ENCODE measurements at regions not wholly inside any gene's neighbourhood (a gene's known extent, or its start where the extent isn't known, plus 50 kb on each side); places are given as distances from the start of the nearest gene placed in this dataset.

DNA sequence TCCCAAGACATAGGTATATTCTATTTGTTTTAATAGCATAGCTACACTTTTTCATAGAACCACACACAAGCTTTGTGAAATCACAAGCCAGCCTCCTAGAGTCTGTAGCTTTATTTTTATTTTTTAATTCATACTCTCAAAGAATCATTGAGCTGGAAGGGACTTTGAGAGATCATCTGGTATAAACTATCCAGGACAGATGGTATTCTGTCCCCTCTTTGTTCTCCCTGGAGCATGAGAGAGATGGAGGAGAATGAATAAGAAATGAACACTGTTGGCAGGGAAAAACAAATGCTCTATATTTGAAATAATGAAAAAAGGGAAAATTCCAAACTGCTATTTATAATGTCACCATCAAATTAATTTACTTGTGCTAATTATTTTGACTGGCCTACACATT lies 338.7 kb upstream of the IL12A start:
- Histone ChIP-seq H3K79me2 (ENCODE audit: insufficient read depth, low read length) (no peaks in the 10 kb centered on the region), H3K4me1 (ENCODE audit: control insufficient read depth in 1 of 2, insufficient read depth in 2 of 2, low read length in 2 of 2) (no peaks in the 10 kb centered on the region), H3K36me3 (ENCODE audit: control insufficient read depth in 1 of 2, insufficient read depth in 2 of 2, low read length in 2 of 2) (no peaks in the 10 kb centered on the region), H2AFZ (ENCODE audit: low read depth, low read length, poor library complexity, severe bottlenecking) (no peak overlapping the region), H3K9me2 (ENCODE audit: insufficient read depth) (no peaks in the 10 kb centered on the region), H3K9ac (ENCODE audit: low read length) (no peak overlapping the region), H3K27ac (ENCODE audit: low read depth, low read length) (no peak overlapping the region), H4K20me1 (ENCODE audit: insufficient read depth) (no peaks in the 10 kb centered on the region), H3K4me3 (replicated peaks in 1 of 2; ENCODE audit: low read depth in 1 of 2, low read length in 2 of 2) (no peak overlapping the region), H3K9me3 (ENCODE audit: control insufficient read depth in 1 of 2, insufficient read depth in 1 of 2, low read depth in 1 of 2, low read length in 2 of 2) (no peaks in the 10 kb centered on the region), H3K4me2 (ENCODE audit: low read length) (no peak overlapping the region), H3K27me3 (ENCODE audit: insufficient read depth, low read length) (no peaks in the 10 kb centered on the region)
- TF ChIP-seq ZFX (IDR thresholded peaks at IDR 0.05) (no peak), SIN3A (IDR thresholded peaks at IDR 0.05; ENCODE audit: low read depth) (no peak), EZH2 (IDR thresholded peaks at IDR 0.05) (no peak), ELF1 (IDR thresholded peaks at IDR 0.05; ENCODE audit: borderline replicate concordance, low read depth) (no peak), EZH2phosphoT487 (IDR thresholded peaks at IDR 0.05; ENCODE audit: borderline replicate concordance) (no peak), SRF (IDR thresholded peaks at IDR 0.05; ENCODE audit: low read depth) (no peak), ZNF274 (IDR thresholded peaks at IDR 0.05; ENCODE audit: low read depth, low read length) (no peak), CBX3 (IDR thresholded peaks at IDR 0.05; ENCODE audit: low read depth) (no peak), POLR2A (IDR thresholded peaks at IDR 0.05; ENCODE audit: borderline replicate concordance, extremely low read depth, insufficient read depth, insufficient read length) (no peak), EGR1 (IDR thresholded peaks at IDR 0.05; ENCODE audit: low read depth) (no peak), FOSL1 (IDR thresholded peaks at IDR 0.05; ENCODE audit: low read depth) (no peak), SP1 (IDR thresholded peaks at IDR 0.05; ENCODE audit: low read depth) (no peak), RAD21 (IDR thresholded peaks at IDR 0.05; ENCODE audit: low read depth) (no peak), JUND (IDR thresholded peaks at IDR 0.05) (no peak), CEBPB (IDR thresholded peaks at IDR 0.05; ENCODE audit: low read depth) (no peak)
- TF ChIP-seq, protein P1, sequence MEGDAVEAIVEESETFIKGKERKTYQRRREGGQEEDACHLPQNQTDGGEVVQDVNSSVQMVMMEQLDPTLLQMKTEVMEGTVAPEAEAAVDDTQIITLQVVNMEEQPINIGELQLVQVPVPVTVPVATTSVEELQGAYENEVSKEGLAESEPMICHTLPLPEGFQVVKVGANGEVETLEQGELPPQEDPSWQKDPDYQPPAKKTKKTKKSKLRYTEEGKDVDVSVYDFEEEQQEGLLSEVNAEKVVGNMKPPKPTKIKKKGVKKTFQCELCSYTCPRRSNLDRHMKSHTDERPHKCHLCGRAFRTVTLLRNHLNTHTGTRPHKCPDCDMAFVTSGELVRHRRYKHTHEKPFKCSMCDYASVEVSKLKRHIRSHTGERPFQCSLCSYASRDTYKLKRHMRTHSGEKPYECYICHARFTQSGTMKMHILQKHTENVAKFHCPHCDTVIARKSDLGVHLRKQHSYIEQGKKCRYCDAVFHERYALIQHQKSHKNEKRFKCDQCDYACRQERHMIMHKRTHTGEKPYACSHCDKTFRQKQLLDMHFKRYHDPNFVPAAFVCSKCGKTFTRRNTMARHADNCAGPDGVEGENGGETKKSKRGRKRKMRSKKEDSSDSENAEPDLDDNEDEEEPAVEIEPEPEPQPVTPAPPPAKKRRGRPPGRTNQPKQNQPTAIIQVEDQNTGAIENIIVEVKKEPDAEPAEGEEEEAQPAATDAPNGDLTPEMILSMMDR (IDR thresholded peaks at IDR 0.05 in 2 of 3, conservative IDR thresholded peaks at IDR 0.05 in 1 of 3; ENCODE audit: borderline replicate concordance in 1 of 3, insufficient read depth in 1 of 3, low read depth in 2 of 3, low read length in 2 of 3), result no peak
- TF ChIP-seq, protein P2, sequence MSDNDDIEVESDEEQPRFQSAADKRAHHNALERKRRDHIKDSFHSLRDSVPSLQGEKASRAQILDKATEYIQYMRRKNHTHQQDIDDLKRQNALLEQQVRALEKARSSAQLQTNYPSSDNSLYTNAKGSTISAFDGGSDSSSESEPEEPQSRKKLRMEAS (IDR thresholded peaks at IDR 0.05), result no peak
- TF ChIP-seq, protein P3, sequence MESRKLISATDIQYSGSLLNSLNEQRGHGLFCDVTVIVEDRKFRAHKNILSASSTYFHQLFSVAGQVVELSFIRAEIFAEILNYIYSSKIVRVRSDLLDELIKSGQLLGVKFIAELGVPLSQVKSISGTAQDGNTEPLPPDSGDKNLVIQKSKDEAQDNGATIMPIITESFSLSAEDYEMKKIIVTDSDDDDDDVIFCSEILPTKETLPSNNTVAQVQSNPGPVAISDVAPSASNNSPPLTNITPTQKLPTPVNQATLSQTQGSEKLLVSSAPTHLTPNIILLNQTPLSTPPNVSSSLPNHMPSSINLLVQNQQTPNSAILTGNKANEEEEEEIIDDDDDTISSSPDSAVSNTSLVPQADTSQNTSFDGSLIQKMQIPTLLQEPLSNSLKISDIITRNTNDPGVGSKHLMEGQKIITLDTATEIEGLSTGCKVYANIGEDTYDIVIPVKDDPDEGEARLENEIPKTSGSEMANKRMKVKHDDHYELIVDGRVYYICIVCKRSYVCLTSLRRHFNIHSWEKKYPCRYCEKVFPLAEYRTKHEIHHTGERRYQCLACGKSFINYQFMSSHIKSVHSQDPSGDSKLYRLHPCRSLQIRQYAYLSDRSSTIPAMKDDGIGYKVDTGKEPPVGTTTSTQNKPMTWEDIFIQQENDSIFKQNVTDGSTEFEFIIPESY (IDR thresholded peaks at IDR 0.05; ENCODE audit: extremely low read depth, insufficient replicate concordance, low read length), result no peak
- TF ChIP-seq, protein P4, sequence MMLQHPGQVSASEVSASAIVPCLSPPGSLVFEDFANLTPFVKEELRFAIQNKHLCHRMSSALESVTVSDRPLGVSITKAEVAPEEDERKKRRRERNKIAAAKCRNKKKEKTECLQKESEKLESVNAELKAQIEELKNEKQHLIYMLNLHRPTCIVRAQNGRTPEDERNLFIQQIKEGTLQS (IDR thresholded peaks at IDR 0.05), result no peak
- no TSS peak for BruUV-seq (replicated peaks)
- POLR2A ChIA-PET, result no interaction called here
- intact Hi-C loops (cut with micrococcal nuclease), result no loop called here
- ATAC-seq (no peak), DNase-seq (ENCODE audit: low read depth, low spot score) (no peak)
- CTCF ChIA-PET, result no interaction called here
- RAD21 ChIA-PET (ENCODE audit: low non-redundant PET in 1 of 2, low total read pairs in 2 of 2, uncharacterized antibody in 2 of 2, unreplicated experiment in 2 of 2), result no interaction called here

Measured in HCT116 (cell line).